Suprapubic skin (tissue), 4 donors: ENCODE measurements at regions not wholly inside any gene's neighbourhood (a gene's known extent, or its start where the extent isn't known, plus 50 kb on each side); places are given as distances from the start of the nearest gene placed in this dataset.

Source experiments
- DNase-seq, 2 donors: peaks; one replicate each; pipeline ENCODE4 v3.0.0-alpha.2; 2019; ENCODE audit warnings: low spot score in 2 of 2
- H3K27ac ChIP-seq: fragments of 200-600 bp; sonication (generic); one replicate; pipeline ENCODE4 v1.5.1; 2019
- H3K27me3 ChIP-seq: fragments of 200-600 bp; sonication (generic); one replicate; pipeline ENCODE4 v1.5.1; 2019
- H3K36me3 ChIP-seq: fragments of 200-600 bp; sonication (generic); one replicate; pipeline ENCODE4 v1.5.1; 2019
- H3K4me1 ChIP-seq: fragments of 200-600 bp; sonication (generic); one replicate; pipeline ENCODE4 v1.5.1; 2019
- H3K4me3 ChIP-seq: fragments of 200-600 bp; sonication (generic); one replicate; pipeline ENCODE4 v1.5.1; 2019; ENCODE audit warnings: mild to moderate bottlenecking
- H3K9me3 ChIP-seq: fragments of 200-600 bp; sonication (generic); one replicate; pipeline ENCODE4 v1.5.1; 2019
- EP300 ChIP-seq: sonication (generic); formaldehyde crosslinking; IDR thresholded peaks from one replicate; pipeline ENCODE4 v1.6.1; 2017; ENCODE audit warnings: antibody characterized with exemption
- POLR2A ChIP-seq, 2 donors: fragments of 450-650 bp; IDR thresholded peaks; one replicate each; pipeline ENCODE4 v1.6.1; 2017; ENCODE audit warnings: antibody characterized with exemption in 2 of 2, mild to moderate bottlenecking in 2 of 2, moderate library complexity in 2 of 2
- POLR2AphosphoS5 ChIP-seq, 3 donors: sonication (generic); formaldehyde crosslinking; IDR thresholded peaks; one replicate each; pipeline ENCODE4 v1.6.1; 2017; ENCODE audit warnings: antibody characterized with exemption in 3 of 3
- WGBS: methylation state at CpG from one replicate; pipeline ENCODE4 v1.1.5; 2018; 5-methylcytosine and 5-hydroxymethylcytosine counted together
- TF ChIP-seq, protein P1 (sequence below), 2 donors: fragments of 200-600 bp in 1 of 2; fragments of 450-650 bp in 1 of 2; sonication (generic) in 1 of 2; IDR thresholded peaks; one replicate each; pipeline ENCODE4 v1.5.1; 2016 to 2019; ENCODE audit warnings: antibody characterized with exemption in 2 of 2, mild to moderate bottlenecking in 1 of 2, moderate library complexity in 1 of 2

GRCh38 chr4:65918212-65918611 is 247.9 kb upstream of the EPHA5 start:
- H3K27ac ChIP-seq: no peak overlapping the region
- H3K36me3 ChIP-seq: no peaks in the 10 kb centered on the region
- WGBS: 0% methylated on average over 1 of the region's 1 CpG
- H3K27me3 ChIP-seq: no peaks in the 10 kb centered on the region
- no peak for DNase-seq
- H3K4me3 ChIP-seq: no peak overlapping the region
- no peaks in the 10 kb centered on the region for H3K4me1 ChIP-seq
- TF ChIP-seq POLR2AphosphoS5 (IDR thresholded peaks at IDR 0.05): no peak
- no peaks in the 10 kb centered on the region for H3K9me3 ChIP-seq

GRCh38 chr4:65917486-65917885 is 247.2 kb upstream of the EPHA5 start:
- no peak for DNase-seq
- no peak overlapping the region for H3K4me3 ChIP-seq
- H3K36me3 ChIP-seq: no peaks in the 10 kb centered on the region
- no peaks in the 10 kb centered on the region for H3K27me3 ChIP-seq
- no peaks in the 10 kb centered on the region for H3K9me3 ChIP-seq
- 48% methylated on average over 2 of the region's 2 CpGs for WGBS
- TF ChIP-seq, protein P1, sequence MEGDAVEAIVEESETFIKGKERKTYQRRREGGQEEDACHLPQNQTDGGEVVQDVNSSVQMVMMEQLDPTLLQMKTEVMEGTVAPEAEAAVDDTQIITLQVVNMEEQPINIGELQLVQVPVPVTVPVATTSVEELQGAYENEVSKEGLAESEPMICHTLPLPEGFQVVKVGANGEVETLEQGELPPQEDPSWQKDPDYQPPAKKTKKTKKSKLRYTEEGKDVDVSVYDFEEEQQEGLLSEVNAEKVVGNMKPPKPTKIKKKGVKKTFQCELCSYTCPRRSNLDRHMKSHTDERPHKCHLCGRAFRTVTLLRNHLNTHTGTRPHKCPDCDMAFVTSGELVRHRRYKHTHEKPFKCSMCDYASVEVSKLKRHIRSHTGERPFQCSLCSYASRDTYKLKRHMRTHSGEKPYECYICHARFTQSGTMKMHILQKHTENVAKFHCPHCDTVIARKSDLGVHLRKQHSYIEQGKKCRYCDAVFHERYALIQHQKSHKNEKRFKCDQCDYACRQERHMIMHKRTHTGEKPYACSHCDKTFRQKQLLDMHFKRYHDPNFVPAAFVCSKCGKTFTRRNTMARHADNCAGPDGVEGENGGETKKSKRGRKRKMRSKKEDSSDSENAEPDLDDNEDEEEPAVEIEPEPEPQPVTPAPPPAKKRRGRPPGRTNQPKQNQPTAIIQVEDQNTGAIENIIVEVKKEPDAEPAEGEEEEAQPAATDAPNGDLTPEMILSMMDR (IDR thresholded peaks at IDR 0.05): no peak
- no peak for TF ChIP-seq POLR2A (IDR thresholded peaks at IDR 0.05)
- TF ChIP-seq POLR2AphosphoS5 (IDR thresholded peaks at IDR 0.05): no peak
- no peak for TF ChIP-seq EP300
- no peaks in the 10 kb centered on the region for H3K4me1 ChIP-seq
- H3K27ac ChIP-seq: no peak overlapping the region

- Histone ChIP-seq H3K4me3 (no peak overlapping the region), H3K4me1 (no peaks in the 10 kb centered on the region), H3K9me3 (no peaks in the 10 kb centered on the region), H3K27me3 (no peaks in the 10 kb centered on the region), H3K36me3 (no peaks in the 10 kb centered on the region), H3K27ac (no peak overlapping the region)
- TF ChIP-seq, protein P1 (IDR thresholded peaks at IDR 0.05): no peak
- no peak for TF ChIP-seq POLR2A (IDR thresholded peaks at IDR 0.05)
- TF ChIP-seq EP300: no peak
- no peak for TF ChIP-seq POLR2AphosphoS5 (IDR thresholded peaks at IDR 0.05)
- DNase-seq: no peak
- 36% methylated on average over 1 of the region's 1 CpG for WGBS
Observed at GRCh38 chr4:65911720-65912119, 241.4 kb upstream of the EPHA5 start.

GRCh38 chr4:65893957-65894755 is 223.9 kb upstream of the EPHA5 start:
- 42% methylated on average over 6 of the region's 6 CpGs for WGBS
- Histone ChIP-seq H3K27ac (no peak overlapping the region), H3K4me1 (no peaks in the 10 kb centered on the region), H3K9me3 (no peaks in the 10 kb centered on the region), H3K27me3 (no peaks in the 10 kb centered on the region), H3K4me3 (no peak overlapping the region), H3K36me3 (no peaks in the 10 kb centered on the region)
- DNase-seq: no peak
- TF ChIP-seq, protein P1 (IDR thresholded peaks at IDR 0.05): no peak
- no peak for TF ChIP-seq POLR2AphosphoS5 (IDR thresholded peaks at IDR 0.05)
- TF ChIP-seq EP300: no peak
- TF ChIP-seq POLR2A (IDR thresholded peaks at IDR 0.05): no peak

- Histone ChIP-seq H3K27me3 (no peaks in the 10 kb centered on the region), H3K4me1 (no peaks in the 10 kb centered on the region), H3K9me3 (no peaks in the 10 kb centered on the region), H3K36me3 (no peaks in the 10 kb centered on the region), H3K27ac (no peak overlapping the region), H3K4me3 (no peak overlapping the region)
- no peak for DNase-seq
- WGBS: 3% methylated on average over 1 of the region's 1 CpG
- TF ChIP-seq POLR2A (IDR thresholded peaks at IDR 0.05) (no peak), EP300 (no peak), POLR2AphosphoS5 (IDR thresholded peaks at IDR 0.05) (no peak)
- TF ChIP-seq, protein P1 (IDR thresholded peaks at IDR 0.05): no peak
Observed at GRCh38 chr4:65893271-65893670, 223.0 kb upstream of the EPHA5 start.
